DOHH2 (cell line): ENCODE measurements at regions not wholly inside any gene's neighbourhood (a gene's known extent, or its start where the extent isn't known, plus 50 kb on each side); places are given as distances from the start of the nearest gene placed in this dataset.

Source experiments
- CTCF ChIP-seq: fragments of 200-600 bp; sonication (generic); IDR thresholded peaks from one replicate; pipeline ENCODE4 v1.5.1; 2014; ENCODE audit warnings: antibody characterized with exemption, mild to moderate bottlenecking, low read depth, low read length; ENCODE audit not compliant: poor library complexity, severe bottlenecking
- EZH2phosphoT487 ChIP-seq: fragments of 200-600 bp; sonication (generic); IDR thresholded peaks from 2 replicates; pipeline ENCODE4 v1.6.1; 2017; ENCODE audit warnings: borderline replicate concordance, mild to moderate bottlenecking, antibody characterized with exemption, low read length, moderate library complexity, mixed read lengths

- TF ChIP-seq CTCF (no peak), EZH2phosphoT487 (no peak)
These were observed 76.3 kb upstream of the RTL1 start for GRCh38 chr14:100979780-100980179.
